Tibial nerve (tissue), 4 donors: ENCODE measurements at regions not wholly inside any gene's neighbourhood (a gene's known extent, or its start where the extent isn't known, plus 50 kb on each side); places are given as distances from the start of the nearest gene placed in this dataset.

Experiments used
- DNase-seq, 2 donors: peaks; one replicate each; pipeline ENCODE4 v3.0.0-alpha.2; 2019; ENCODE audit warnings: low spot score in 2 of 2
- H3K27ac ChIP-seq, 4 donors: fragments of 200-600 bp; sonication (generic) in 3 of 4; one replicate each; pipeline ENCODE4 v1.5.1; 2017 to 2019; ENCODE audit warnings: mild to moderate bottlenecking in 1 of 4
- H3K27me3 ChIP-seq, 2 donors: fragments of 200-600 bp; sonication (generic) in 1 of 2; one replicate each; pipeline versions ENCODE4 v1.5.1 to v1.6.0; 2017 to 2019
- H3K36me3 ChIP-seq, 3 donors: fragments of 200-600 bp; sonication (generic); one replicate each; pipeline ENCODE4 v1.5.1; 2018 to 2019
- H3K4me1 ChIP-seq, 4 donors: fragments of 200-600 bp; sonication (generic) in 3 of 4; one replicate each; pipeline ENCODE4 v1.5.1; 2017 to 2019
- H3K4me3 ChIP-seq, 4 donors: fragments of 200-600 bp; sonication (generic) in 3 of 4; one replicate each; pipeline ENCODE4 v1.5.1; 2017 to 2019; ENCODE audit warnings: mild to moderate bottlenecking in 1 of 4, moderate library complexity in 1 of 4
- H3K9me3 ChIP-seq, 4 donors: fragments of 200-600 bp; sonication (generic) in 3 of 4; one replicate each; pipeline ENCODE4 v1.5.1; 2017 to 2019
- EP300 ChIP-seq, 2 donors: sonication (generic); formaldehyde crosslinking; IDR thresholded peaks; one replicate each; pipeline ENCODE4 v1.6.1; 2017; ENCODE audit warnings: antibody characterized with exemption in 2 of 2, mild to moderate bottlenecking in 1 of 2
- POLR2A ChIP-seq, 2 donors: fragments of 450-650 bp; IDR thresholded peaks; one replicate each; pipeline ENCODE4 v1.6.1; 2017; ENCODE audit warnings: antibody characterized with exemption in 2 of 2, mild to moderate bottlenecking in 2 of 2, moderate library complexity in 2 of 2
- WGBS, 2 donors: methylation state at CpG; one replicate each; pipeline ENCODE4 v1.1.5; 2018; 5-methylcytosine and 5-hydroxymethylcytosine counted together
- TF ChIP-seq, protein P1 (sequence below), 5 experiments: fragments of 200-600 bp in 3 of 5; fragments of 450-650 bp in 2 of 5; sonication (generic) in 3 of 5; IDR thresholded peaks; one replicate each; pipeline ENCODE4 v1.5.1; 2016 to 2019; ENCODE audit warnings: antibody characterized with exemption in 5 of 5, mild to moderate bottlenecking in 3 of 5, moderate library complexity in 2 of 5

DNA sequence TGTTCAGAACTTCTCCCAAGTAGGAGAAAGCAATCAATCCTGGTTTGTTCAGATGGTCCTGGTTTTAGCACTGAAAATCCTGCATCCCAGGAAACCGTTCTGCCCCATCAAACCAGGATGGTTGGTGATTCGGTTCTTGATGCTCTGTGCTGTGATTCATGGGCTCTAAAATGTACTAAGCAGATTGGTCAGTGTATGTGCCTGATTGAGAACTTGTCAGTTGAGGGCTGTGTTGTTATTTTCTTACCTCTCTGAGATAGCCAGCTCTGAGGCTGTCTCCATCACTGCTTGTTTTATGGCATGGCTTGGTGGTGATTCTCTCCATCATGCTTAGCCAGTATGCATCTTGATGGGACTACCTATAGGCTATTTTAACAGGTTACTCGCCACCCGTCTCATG lies 246.9 kb upstream of the RBFOX1 start:
- no peaks in the 10 kb centered on the region for H3K36me3 ChIP-seq
- H3K4me3 ChIP-seq, result no peak overlapping the region
- peaks cover 0 to 3% (median 0%) of the 10 kb centered on the region in 4 donors for H3K4me1 ChIP-seq
- WGBS, 2 donors, result 81 to 84% methylated on average over 4 of the region's 4 CpGs
- no peak for DNase-seq
- TF ChIP-seq EP300 (IDR thresholded peaks at IDR 0.05) (no peak), POLR2A (IDR thresholded peaks at IDR 0.05) (no peak)
- TF ChIP-seq, protein P1, sequence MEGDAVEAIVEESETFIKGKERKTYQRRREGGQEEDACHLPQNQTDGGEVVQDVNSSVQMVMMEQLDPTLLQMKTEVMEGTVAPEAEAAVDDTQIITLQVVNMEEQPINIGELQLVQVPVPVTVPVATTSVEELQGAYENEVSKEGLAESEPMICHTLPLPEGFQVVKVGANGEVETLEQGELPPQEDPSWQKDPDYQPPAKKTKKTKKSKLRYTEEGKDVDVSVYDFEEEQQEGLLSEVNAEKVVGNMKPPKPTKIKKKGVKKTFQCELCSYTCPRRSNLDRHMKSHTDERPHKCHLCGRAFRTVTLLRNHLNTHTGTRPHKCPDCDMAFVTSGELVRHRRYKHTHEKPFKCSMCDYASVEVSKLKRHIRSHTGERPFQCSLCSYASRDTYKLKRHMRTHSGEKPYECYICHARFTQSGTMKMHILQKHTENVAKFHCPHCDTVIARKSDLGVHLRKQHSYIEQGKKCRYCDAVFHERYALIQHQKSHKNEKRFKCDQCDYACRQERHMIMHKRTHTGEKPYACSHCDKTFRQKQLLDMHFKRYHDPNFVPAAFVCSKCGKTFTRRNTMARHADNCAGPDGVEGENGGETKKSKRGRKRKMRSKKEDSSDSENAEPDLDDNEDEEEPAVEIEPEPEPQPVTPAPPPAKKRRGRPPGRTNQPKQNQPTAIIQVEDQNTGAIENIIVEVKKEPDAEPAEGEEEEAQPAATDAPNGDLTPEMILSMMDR (IDR thresholded peaks at IDR 0.05), result no peak
- H3K9me3 ChIP-seq, result no peaks in the 10 kb centered on the region
- no peaks in the 10 kb centered on the region for H3K27me3 ChIP-seq
- no peak overlapping the region for H3K27ac ChIP-seq

GRCh38 chr16:7083096-7083495 lies 249.5 kb upstream of the RBFOX1 start:
- Histone ChIP-seq H3K4me3 (no peak overlapping the region), H3K9me3 (no peaks in the 10 kb centered on the region), H3K4me1 (peaks cover 0 to 3% (median 0%) of the 10 kb centered on the region in 4 donors), H3K36me3 (no peaks in the 10 kb centered on the region), H3K27me3 (no peaks in the 10 kb centered on the region), H3K27ac (no peak overlapping the region)
- no peak for DNase-seq
- TF ChIP-seq, protein P1 (IDR thresholded peaks at IDR 0.05), result no peak
- TF ChIP-seq EP300 (IDR thresholded peaks at IDR 0.05), result no peak
- TF ChIP-seq POLR2A (IDR thresholded peaks at IDR 0.05), result no peak
- 20 to 25% methylated on average over 4 of the region's 4 CpGs for WGBS, 2 donors

- H3K27ac ChIP-seq, result no peak overlapping the region
- H3K36me3 ChIP-seq, result no peaks in the 10 kb centered on the region
- DNase-seq, result no peak
- H3K9me3 ChIP-seq, result peaks cover 0 to 11% (median 0%) of the 10 kb centered on the region in 4 donors
- H3K27me3 ChIP-seq, result no peaks in the 10 kb centered on the region
- H3K4me1 ChIP-seq, result no peaks in the 10 kb centered on the region
- no peak overlapping the region for H3K4me3 ChIP-seq
- TF ChIP-seq, protein P1 (IDR thresholded peaks at IDR 0.05), result no peak
- TF ChIP-seq POLR2A (IDR thresholded peaks at IDR 0.05) (no peak), EP300 (IDR thresholded peaks at IDR 0.05) (no peak)
- WGBS, 2 donors, result 78 to 80% methylated on average over 4 of the region's 4 CpGs
Observed at GRCh38 chr16:7077636-7078035, 255.0 kb upstream of the RBFOX1 start.

DNA sequence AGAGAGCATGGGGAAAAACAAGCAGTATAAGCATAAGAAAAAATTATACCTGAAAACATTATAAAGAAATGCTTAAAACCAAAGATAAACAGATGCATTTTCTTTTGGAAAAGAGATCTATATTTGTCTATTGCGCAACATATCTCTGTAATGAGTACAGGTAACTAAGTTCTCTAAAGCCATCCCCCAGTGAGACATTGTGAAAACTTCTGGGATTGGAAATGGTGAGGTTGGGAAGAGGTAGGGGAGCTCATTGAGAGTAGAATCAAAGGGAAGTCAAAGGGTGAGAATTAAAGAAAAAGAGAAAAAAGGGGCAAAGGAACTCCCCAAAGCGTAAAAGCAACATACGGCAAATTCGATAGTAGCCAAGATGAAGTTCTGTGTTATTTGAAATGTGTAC lies 257.9 kb upstream of the RBFOX1 start:
- no peak overlapping the region for H3K27ac ChIP-seq
- H3K9me3 ChIP-seq, result peaks cover 0 to 12% (median 0%) of the 10 kb centered on the region in 4 donors
- H3K27me3 ChIP-seq, result no peaks in the 10 kb centered on the region
- no peak for DNase-seq
- no peak overlapping the region for H3K4me3 ChIP-seq
- H3K36me3 ChIP-seq, result no peaks in the 10 kb centered on the region
- TF ChIP-seq EP300 (IDR thresholded peaks at IDR 0.05) (no peak), POLR2A (IDR thresholded peaks at IDR 0.05) (no peak)
- TF ChIP-seq, protein P1 (IDR thresholded peaks at IDR 0.05), result no peak
- H3K4me1 ChIP-seq, result no peaks in the 10 kb centered on the region
- 94% methylated on average over 4 of the region's 4 CpGs for WGBS, 2 donors

- no peaks in the 10 kb centered on the region for H3K27me3 ChIP-seq
- no peak overlapping the region for H3K27ac ChIP-seq
- no peak overlapping the region for H3K4me3 ChIP-seq
- DNase-seq, result no peak
- no peaks in the 10 kb centered on the region for H3K4me1 ChIP-seq
- WGBS, 2 donors, result 77 to 81% methylated on average over 5 of the region's 5 CpGs
- no peaks in the 10 kb centered on the region for H3K36me3 ChIP-seq
- H3K9me3 ChIP-seq, result no peaks in the 10 kb centered on the region
- TF ChIP-seq POLR2A (IDR thresholded peaks at IDR 0.05), result no peak
- no peak for TF ChIP-seq EP300 (IDR thresholded peaks at IDR 0.05)
- TF ChIP-seq, protein P1 (IDR thresholded peaks at IDR 0.05), result no peak
Observed at GRCh38 chr16:7057458-7057857, 275.2 kb upstream of the RBFOX1 start.
